Osteocyte (in vitro differentiated cells): ENCODE measurements at regions not wholly inside any gene's neighbourhood (a gene's known extent, or its start where the extent isn't known, plus 50 kb on each side); places are given as distances from the start of the nearest gene placed in this dataset.
"Not testable (repeated sequence)": the region's sequence is repeated elsewhere in the genome, so short reads cannot be mapped to it uniquely, and the experiment has no call there.

Experiments used
- DNase-seq: peaks from one replicate; pipeline ENCODE4 v3.0.0; 2021; ENCODE audit warnings: mixed read lengths; ENCODE audit not compliant: unreplicated experiment; ENCODE audit errors: extremely low spot score
- H3K27ac Mint-ChIP-seq: one replicate; pipeline ENCODE4 v1.8.0; 2021; ENCODE audit warnings: mild to moderate bottlenecking, mixed read lengths; ENCODE audit not compliant: unreplicated experiment
- H3K27me3 Mint-ChIP-seq: one replicate; pipeline ENCODE4 v1.8.0; 2021; ENCODE audit warnings: mixed read lengths; ENCODE audit not compliant: unreplicated experiment
- H3K36me3 Mint-ChIP-seq: one replicate; pipeline ENCODE4 v1.8.0; 2021; ENCODE audit warnings: mixed read lengths; ENCODE audit not compliant: unreplicated experiment
- H3K4me1 Mint-ChIP-seq: one replicate; pipeline ENCODE4 v1.8.0; 2021; ENCODE audit warnings: mixed read lengths; ENCODE audit not compliant: unreplicated experiment
- H3K4me3 Mint-ChIP-seq: one replicate; pipeline ENCODE4 v1.8.0; 2021; ENCODE audit warnings: mild to moderate bottlenecking, moderate library complexity, mixed read lengths; ENCODE audit not compliant: unreplicated experiment
- H3K9me3 Mint-ChIP-seq: one replicate; pipeline ENCODE4 v1.8.0; 2021; ENCODE audit warnings: mixed read lengths; ENCODE audit not compliant: unreplicated experiment
- CTCF ChIP-seq: fragments of 200-600 bp; sonication (generic); IDR thresholded peaks from 2 replicates; pipeline ENCODE4 v1.5.0; 2021; ENCODE audit warnings: antibody characterized with exemption, mild to moderate bottlenecking, moderate library complexity

- Mint-ChIP-seq H3K27ac (no peak overlapping the region), H3K4me1 (no peaks in the 10 kb centered on the region), H3K9me3 (no peaks in the 10 kb centered on the region), H3K27me3 (no peaks in the 10 kb centered on the region), H3K4me3 (no peak overlapping the region), H3K36me3 (no peaks in the 10 kb centered on the region)
- TF ChIP-seq CTCF, result no peak
- DNase-seq, result no peak
These were observed 172.6 kb upstream of the ZNF804B start for GRCh38 chr7:88586890-88587289.

DNA sequence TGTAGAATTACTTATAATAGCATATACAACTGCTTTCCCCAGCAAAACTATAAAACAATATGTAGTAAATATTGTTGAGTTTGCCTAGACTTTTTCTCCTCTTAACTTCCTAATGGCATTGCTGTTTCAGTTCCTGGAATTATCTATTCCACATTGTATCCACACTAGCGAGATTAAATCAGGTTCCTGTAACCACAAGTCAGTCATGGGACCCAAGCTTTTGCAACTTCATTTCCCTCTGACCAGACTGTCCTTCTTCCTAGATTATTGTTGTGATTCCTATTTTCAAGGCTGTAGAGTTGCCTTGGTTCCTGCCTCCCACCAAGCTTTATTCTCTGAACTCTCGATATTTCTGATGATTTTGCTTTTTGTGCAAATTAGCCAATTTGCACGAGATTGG, 173.3 kb upstream of the ZNF804B start:
- H3K9me3 Mint-ChIP-seq, result no peaks in the 10 kb centered on the region
- H3K27ac Mint-ChIP-seq, result no peak overlapping the region
- H3K4me1 Mint-ChIP-seq, result no peaks in the 10 kb centered on the region
- no peaks in the 10 kb centered on the region for H3K27me3 Mint-ChIP-seq
- H3K36me3 Mint-ChIP-seq, result no peaks in the 10 kb centered on the region
- TF ChIP-seq CTCF, result no peak
- H3K4me3 Mint-ChIP-seq, result no peak overlapping the region
- DNase-seq, result no peak

DNA sequence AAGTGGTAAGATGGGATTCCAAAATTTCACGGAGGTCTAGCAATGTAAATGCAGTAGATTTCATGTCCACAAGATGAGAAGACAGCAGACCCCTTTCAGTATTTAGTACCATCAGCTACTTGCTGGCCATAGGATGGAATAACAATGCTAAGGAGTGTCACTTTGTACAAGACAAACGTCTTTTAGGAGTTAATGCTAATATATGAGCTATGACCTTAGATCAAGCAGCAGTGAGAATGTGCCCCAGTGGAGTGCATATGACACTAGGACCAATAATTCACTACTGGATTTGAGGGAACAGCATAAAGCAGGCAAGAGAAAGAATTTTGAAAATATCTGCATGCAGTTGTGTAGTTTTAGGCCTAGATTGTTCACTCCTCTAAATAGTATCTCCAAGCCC, 182.8 kb upstream of the ZNF804B start:
- Mint-ChIP-seq H3K27me3 (no peaks in the 10 kb centered on the region), H3K36me3 (no peaks in the 10 kb centered on the region), H3K4me3 (no peak overlapping the region), H3K4me1 (no peaks in the 10 kb centered on the region), H3K27ac (no peak overlapping the region), H3K9me3 (no peaks in the 10 kb centered on the region)
- no peak for TF ChIP-seq CTCF
- DNase-seq, result no peak

DNA sequence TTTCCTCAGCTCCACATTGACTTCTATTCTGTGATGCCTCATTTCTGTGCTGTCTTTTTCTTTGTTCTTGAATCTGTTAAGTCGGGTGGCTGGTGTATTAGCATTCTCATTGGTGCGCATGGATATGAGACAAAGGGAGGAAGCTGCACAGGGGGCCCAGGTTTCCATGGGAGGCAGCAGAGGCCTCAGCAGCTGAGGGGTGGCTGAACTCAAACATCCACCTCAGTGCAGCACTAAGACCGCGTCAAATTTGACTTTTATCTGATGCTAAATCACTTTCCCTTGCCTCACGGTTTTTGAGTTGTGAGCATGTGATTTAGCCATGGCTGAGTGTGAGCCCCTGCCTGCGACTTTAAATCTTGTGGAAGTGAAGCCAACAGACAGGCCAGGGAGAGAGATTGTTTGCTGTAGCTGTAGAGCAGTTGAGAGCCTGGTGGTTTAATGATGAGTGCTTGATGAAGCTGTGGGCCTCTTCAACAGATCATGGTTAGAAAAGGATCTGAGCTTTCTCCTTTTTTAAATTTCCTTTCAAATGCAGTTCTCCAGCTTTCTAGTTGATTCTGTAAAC, 193.3 kb upstream of the ZNF804B start:
- no peak for DNase-seq
- Mint-ChIP-seq H3K27ac (no peak overlapping the region), H3K4me1 (no peaks in the 10 kb centered on the region), H3K36me3 (no peaks in the 10 kb centered on the region), H3K4me3 (no peak overlapping the region), H3K9me3 (no peaks in the 10 kb centered on the region), H3K27me3 (no peaks in the 10 kb centered on the region)
- TF ChIP-seq CTCF, result no peak

GRCh38 chr7:88565401-88565800, 194.1 kb upstream of the ZNF804B start:
- no peaks in the 10 kb centered on the region for H3K27me3 Mint-ChIP-seq
- no peak overlapping the region for H3K27ac Mint-ChIP-seq
- H3K4me1 Mint-ChIP-seq, result no peaks in the 10 kb centered on the region
- no peaks in the 10 kb centered on the region for H3K9me3 Mint-ChIP-seq
- DNase-seq, result no peak
- H3K36me3 Mint-ChIP-seq, result no peaks in the 10 kb centered on the region
- no peak overlapping the region for H3K4me3 Mint-ChIP-seq
- TF ChIP-seq CTCF, result no peak

GRCh38 chr7:88556441-88556840, 203.1 kb upstream of the ZNF804B start:
- H3K4me1 Mint-ChIP-seq, DNase-seq, H3K27ac Mint-ChIP-seq, H3K36me3 Mint-ChIP-seq, H3K9me3 Mint-ChIP-seq, H3K27me3 Mint-ChIP-seq, H3K4me3 Mint-ChIP-seq: not testable (repeated sequence)

DNA sequence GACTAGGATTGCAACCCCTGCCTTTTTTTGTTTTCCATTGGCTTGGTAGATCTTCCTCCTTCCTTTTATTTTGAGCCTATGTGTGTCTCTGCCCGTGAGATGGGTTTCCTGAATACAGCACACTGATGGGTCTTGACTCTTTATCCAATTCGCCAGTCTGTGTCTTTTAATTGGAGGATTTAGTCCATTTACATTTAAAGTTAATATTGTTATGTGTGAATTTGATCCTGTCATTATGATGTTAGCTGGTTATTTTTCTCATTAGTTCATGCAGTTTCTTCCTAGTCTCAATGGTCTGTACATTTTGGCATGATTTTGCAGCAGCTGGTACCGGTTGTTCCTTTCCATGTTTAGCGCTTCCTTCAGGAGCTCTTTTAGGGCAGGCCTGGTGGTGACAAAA, 204.7 kb upstream of the ZNF804B start:
- H3K36me3 Mint-ChIP-seq, DNase-seq, H3K27me3 Mint-ChIP-seq, H3K4me1 Mint-ChIP-seq, H3K9me3 Mint-ChIP-seq, H3K27ac Mint-ChIP-seq, H3K4me3 Mint-ChIP-seq: not testable (repeated sequence)
